H1 (cell line): ENCODE measurements at regions not wholly inside any gene's neighbourhood (a gene's known extent, or its start where the extent isn't known, plus 50 kb on each side); places are given as distances from the start of the nearest gene placed in this dataset.

Experiments
- CTCF ChIA-PET: fragments of 300-600 bp; sonication (Branson Sonifier 250); formaldehyde crosslinking; loops from one replicate; lab custom pipeline; 2021; ENCODE audit not compliant: partially characterized antibody; lab: Charles Lee
- POLR2A ChIA-PET: fragments of 300-600 bp; sonication (Branson Sonifier 250); formaldehyde crosslinking; loops from one replicate; lab custom pipeline; 2021; ENCODE audit warnings: inconsistent platforms; ENCODE audit not compliant: partially characterized antibody; lab: Charles Lee
- DNase-seq, 2 experiments: peaks; one replicate each; pipeline versions ENCODE4 v3.0.0 to v3.0.0-alpha.2; 2010 to 2022; ENCODE audit warnings: low spot score in 2 of 2, low read depth in 1 of 2, mixed read lengths in 1 of 2
- FAIRE-seq: peaks from 2 replicates; lab custom pipeline; 2011; peaks lifted over from hg19 to GRCh38; lab: Jason Lieb, UNC
- H2AFZ ChIP-seq: 2 replicates; pipeline ENCODE4 v1.8.1; 2012; ENCODE audit warnings: low read length, inconsistent platforms
- H2AK5ac ChIP-seq: 2 replicates; pipeline ENCODE4 v1.6.1; 2013; ENCODE audit warnings: low read depth, low read length
- H2BK120ac ChIP-seq: replicated peaks from 2 replicates; pipeline ENCODE3; 2013; ENCODE audit warnings: low read depth, low read length, inconsistent platforms
- H2BK12ac ChIP-seq: 2 replicates; pipeline ENCODE4 v1.6.1; 2013; ENCODE audit warnings: low read depth, low read length
- H2BK15ac ChIP-seq: 2 replicates; pipeline ENCODE4 v1.6.1; 2013; ENCODE audit warnings: low read length
- H2BK20ac ChIP-seq: 2 replicates; pipeline ENCODE4 v1.6.1; 2013; ENCODE audit warnings: low read length
- H2BK5ac ChIP-seq: 2 replicates; pipeline ENCODE4 v1.6.1; 2013; ENCODE audit warnings: low read depth, low read length
- H3K14ac ChIP-seq: 2 replicates; pipeline ENCODE4 v1.6.1; 2013; ENCODE audit warnings: inconsistent platforms; ENCODE audit not compliant: insufficient read length
- H3K18ac ChIP-seq: 2 replicates; pipeline ENCODE4 v1.6.1; 2013; ENCODE audit warnings: low read length; ENCODE audit errors: extremely low read depth
- H3K23ac ChIP-seq: 2 replicates; pipeline ENCODE4 v1.6.1; 2013; ENCODE audit warnings: inconsistent platforms; ENCODE audit not compliant: insufficient read length
- H3K23me2 ChIP-seq: 2 replicates; pipeline ENCODE4 v1.6.1; 2013; ENCODE audit warnings: low read depth, low read length
- H3K27ac ChIP-seq: 2 replicates; pipeline ENCODE4 v1.6.1; 2011; ENCODE audit warnings: low read depth, low read length, inconsistent platforms
- H3K27me3 ChIP-seq, 4 experiments: replicated peaks in 1 of 4; 1 replicate in 1 of 4; 2 replicates in 3 of 4; pipeline versions ENCODE4 v1.6.1 to v1.8.1; 2011 to 2013; ENCODE audit warnings: low read length in 3 of 4, mild to moderate bottlenecking in 3 of 4, inconsistent platforms in 2 of 4, mixed read lengths in 2 of 4, moderate library complexity in 1 of 4; ENCODE audit not compliant: control insufficient read depth in 3 of 4, insufficient read depth in 3 of 4; ENCODE audit errors: extremely low read depth in 1 of 4
- H3K36me3 ChIP-seq, 4 experiments: 2 replicates each; pipeline versions ENCODE4 v1.6.1 to v1.8.1; 2011 to 2013; ENCODE audit warnings: mild to moderate bottlenecking in 4 of 4, low read length in 3 of 4, moderate library complexity in 2 of 4, control low read depth in 1 of 4, inconsistent platforms in 1 of 4; ENCODE audit not compliant: insufficient read depth in 4 of 4, control insufficient read depth in 2 of 4
- H3K4ac ChIP-seq: replicated peaks from 2 replicates; pipeline ENCODE3; 2013; ENCODE audit warnings: low read length, low read depth, mixed read lengths, inconsistent platforms; ENCODE audit not compliant: insufficient read length
- H3K4me1 ChIP-seq, 4 experiments: replicated peaks in 1 of 4; 1 replicate in 1 of 4; 2 replicates in 3 of 4; pipeline versions ENCODE4 v1.6.1 to v1.8.1; 2011 to 2013; ENCODE audit warnings: low read length in 3 of 4, inconsistent platforms in 2 of 4, mixed read lengths in 1 of 4; ENCODE audit not compliant: insufficient read depth in 4 of 4, control insufficient read depth in 3 of 4
- H3K4me2 ChIP-seq, 2 experiments: 2 replicates each; pipeline versions ENCODE4 v1.6.1 to v1.8.1; 2011 to 2013; ENCODE audit warnings: low read depth in 2 of 2, low read length in 2 of 2, control low read depth in 1 of 2, inconsistent platforms in 1 of 2, mild to moderate bottlenecking in 1 of 2; ENCODE audit not compliant: insufficient read depth in 1 of 2
- H3K4me3 ChIP-seq, 4 experiments: fragments of 200-600, 300-600 bp in 1 of 4; sonication (generic), shearing (Covaris generic), sonication (Bioruptor Twin) in 1 of 4; 2 replicates each; pipeline versions ENCODE4 v1.5.1 to v1.8.1; 2011 to 2016; ENCODE audit warnings: low read length in 4 of 4, low read depth in 3 of 4, control low read depth in 2 of 4, inconsistent platforms in 2 of 4, mild to moderate bottlenecking in 2 of 4, mixed read lengths in 1 of 4, moderate library complexity in 1 of 4; ENCODE audit not compliant: insufficient read depth in 2 of 4; ENCODE audit errors: extremely low read depth in 1 of 4
- H3K56ac ChIP-seq: replicated peaks from 2 replicates; pipeline ENCODE3; 2013; ENCODE audit warnings: low read depth, mild to moderate bottlenecking, mixed read lengths, low read length, inconsistent platforms; ENCODE audit not compliant: insufficient read length
- H3K79me1 ChIP-seq: 2 replicates; pipeline ENCODE4 v1.6.1; 2013; ENCODE audit warnings: low read depth, low read length, control low read depth
- H3K79me2 ChIP-seq, 2 experiments: 2 replicates each; pipeline versions ENCODE4 v1.6.1 to v1.8.1; 2012 to 2013; ENCODE audit warnings: low read length in 2 of 2, mild to moderate bottlenecking in 2 of 2, inconsistent platforms in 1 of 2; ENCODE audit not compliant: insufficient read depth in 2 of 2, control insufficient read depth in 1 of 2
- H3K9ac ChIP-seq, 4 experiments: replicated peaks in 1 of 4; 1 replicate in 1 of 4; 2 replicates in 3 of 4; pipeline versions ENCODE4 v1.6.1 to v1.8.1; 2011 to 2013; ENCODE audit warnings: low read depth in 3 of 4, low read length in 3 of 4, control low read depth in 2 of 4, mild to moderate bottlenecking in 2 of 4, moderate library complexity in 2 of 4, inconsistent platforms in 1 of 4; ENCODE audit errors: extremely low read depth in 1 of 4
- H3K9me3 ChIP-seq, 2 experiments: 2 replicates each; pipeline versions ENCODE4 v1.6.1 to v1.8.1; 2012 to 2013; ENCODE audit warnings: mild to moderate bottlenecking in 2 of 2, moderate library complexity in 2 of 2, control low read depth in 1 of 2, inconsistent platforms in 1 of 2, low read depth in 1 of 2, low read length in 1 of 2, mixed read lengths in 1 of 2; ENCODE audit not compliant: insufficient read depth in 2 of 2
- H4K20me1 ChIP-seq, 2 experiments: replicated peaks in 1 of 2; 2 replicates each; pipeline versions ENCODE3 to v1.8.1; 2011 to 2013; ENCODE audit warnings: inconsistent platforms in 2 of 2, low read length in 2 of 2, mild to moderate bottlenecking in 1 of 2; ENCODE audit not compliant: insufficient read depth in 2 of 2, control insufficient read depth in 1 of 2
- H4K5ac ChIP-seq: 2 replicates; pipeline ENCODE4 v1.6.1; 2013; ENCODE audit warnings: low read length, low read depth, mixed read lengths, inconsistent platforms; ENCODE audit not compliant: insufficient read length
- H4K8ac ChIP-seq: 2 replicates; pipeline ENCODE4 v1.8.0; 2013; ENCODE audit warnings: mild to moderate bottlenecking, moderate library complexity, low read length, inconsistent platforms; ENCODE audit not compliant: insufficient read depth; ENCODE audit errors: extremely low read depth
- H4K91ac ChIP-seq: replicated peaks from 2 replicates; pipeline ENCODE3; 2013; ENCODE audit warnings: low read length, mixed read lengths, inconsistent platforms; ENCODE audit not compliant: insufficient read length
- CBX8 ChIP-seq: fragments of 300-800, 300-1000 bp; sonication (generic); IDR thresholded peaks from 2 replicates; pipeline ENCODE4 v1.7.1; 2016; ENCODE audit warnings: low read depth, low read length, borderline replicate concordance
- CHD2 ChIP-seq: IDR thresholded peaks from 2 replicates; pipeline ENCODE4 v1.6.1; 2012; ENCODE audit warnings: low read length, improper control_type of control experiment
- HDAC6 ChIP-seq: IDR thresholded peaks from one replicate; pipeline ENCODE4 v1.7.1; 2012; ENCODE audit warnings: low read depth, mild to moderate bottlenecking, inconsistent platforms, low read length, moderate library complexity
- JUND ChIP-seq: IDR thresholded peaks from 2 replicates; pipeline ENCODE4 v1.6.1; 2011; ENCODE audit warnings: mild to moderate bottlenecking, improper control_type of control experiment, low read length
- KDM1A ChIP-seq: fragments of 200-600, 300-600 bp; sonication (generic); IDR thresholded peaks from 2 replicates; pipeline ENCODE4 v1.7.1; 2016; ENCODE audit warnings: mild to moderate bottlenecking, low read length, borderline replicate concordance
- MAX ChIP-seq: IDR thresholded peaks from 2 replicates; pipeline ENCODE4 v1.6.1; 2012; ENCODE audit warnings: inconsistent platforms
- POU5F1 ChIP-seq: IDR thresholded peaks from 2 replicates; pipeline ENCODE4 v1.6.1; 2011; ENCODE audit warnings: low read depth, mild to moderate bottlenecking, low read length, moderate library complexity
- SAP30 ChIP-seq: fragments of 300-600 bp; sonication (generic); IDR thresholded peaks from 2 replicates; pipeline ENCODE4 v1.7.1; 2012; ENCODE audit warnings: low read length, moderate library complexity, mild to moderate bottlenecking, inconsistent platforms; ENCODE audit not compliant: insufficient read depth, insufficient replicate concordance
- SIRT6 ChIP-seq: IDR thresholded peaks from one replicate; pipeline ENCODE4 v1.7.1; 2012; ENCODE audit warnings: low read length, inconsistent platforms
- WGBS, 2 experiments: shearing (Covaris generic) in 1 of 2; methylation state at CpG; one replicate each; pipeline versions ENCODE4 v1.1.6 to v1.1.7; 2013 to 2015; ENCODE audit warnings: low lambda C conversion rate in 2 of 2, mixed read lengths in 2 of 2, inconsistent platforms in 1 of 2, low coverage in 1 of 2, missing lambda C conversion rate in 1 of 2; ENCODE audit not compliant: insufficient replicate concordance in 2 of 2, insufficient coverage in 1 of 2, insufficient read length in 1 of 2; ENCODE audit errors: extremely low coverage in 1 of 2, missing lambda C conversion rate in 1 of 2; 5-methylcytosine and 5-hydroxymethylcytosine counted together

- no peaks in the 10 kb centered on the region for H3K23me2 ChIP-seq
- H2AK5ac ChIP-seq: no peak overlapping the region
- no peak overlapping the region for H3K23ac ChIP-seq
- H2BK120ac ChIP-seq: no peak overlapping the region
- no peaks in the 10 kb centered on the region for H3K4me1 ChIP-seq
- TF ChIP-seq KDM1A (no peak), JUND (no peak), CBX8 (no peak), SAP30 (no peak), HDAC6 (no peak), SIRT6 (no peak), CHD2 (no peak), MAX (no peak), POU5F1 (no peak)
- FAIRE-seq: no peak
- no peak overlapping the region for H3K14ac ChIP-seq
- WGBS, 2 experiments: 80% methylated on average over 1 of the region's 1 CpG; no CpG with 5 or more reads in 1 of the 2 experiments
- H4K20me1 ChIP-seq: no peaks in the 10 kb centered on the region
- no peaks in the 10 kb centered on the region for H3K79me2 ChIP-seq
- no peaks in the 10 kb centered on the region for H3K36me3 ChIP-seq
- no peak overlapping the region for H2BK15ac ChIP-seq
- no peak overlapping the region for H4K91ac ChIP-seq
- DNase-seq: no peak
- H3K9ac ChIP-seq: no peak overlapping the region
- no peak overlapping the region for H3K4ac ChIP-seq
- H3K27me3 ChIP-seq: no peaks in the 10 kb centered on the region
- no peak overlapping the region for H4K8ac ChIP-seq
- H2BK20ac ChIP-seq: no peak overlapping the region
- H2BK12ac ChIP-seq: no peak overlapping the region
- no peak overlapping the region for H3K18ac ChIP-seq
- no peak overlapping the region for H3K4me3 ChIP-seq
- H3K9me3 ChIP-seq: no peaks in the 10 kb centered on the region
- H3K56ac ChIP-seq: no peak overlapping the region
- no peak overlapping the region for H3K4me2 ChIP-seq
- H2AFZ ChIP-seq: no peak overlapping the region
- no peak overlapping the region for H2BK5ac ChIP-seq
- H4K5ac ChIP-seq: no peak overlapping the region
- no peak overlapping the region for H3K27ac ChIP-seq
- CTCF ChIA-PET: no interaction called here
- POLR2A ChIA-PET: no interaction called here
- no peaks in the 10 kb centered on the region for H3K79me1 ChIP-seq
Observed at GRCh38 chr3:164687902-164688301, 390.4 kb downstream of the SI start.
